Heart left ventricle (tissue), 16 donors: ENCODE measurements at regions not wholly inside any gene's neighbourhood (a gene's known extent, or its start where the extent isn't known, plus 50 kb on each side); places are given as distances from the start of the nearest gene placed in this dataset.

ENCODE experiments used
- ATAC-seq, 4 donors: fragments of 200-7000 bp; cut with Tn5 transposase; one replicate each; pipeline ENCODE4 v1.9.1; 2020 to 2022; ENCODE audit warnings: moderate library complexity in 4 of 4, mild to moderate bottlenecking in 3 of 4, moderate number of reproducible peaks in 1 of 4
- DNase-seq, 5 donors: peaks; one replicate each; pipeline ENCODE4 v3.0.0-alpha.2; 2020
- H3K27ac ChIP-seq, 12 donors: fragments of 200-600 bp; sonication (generic) in 4 of 12; one replicate each; pipeline versions ENCODE4 v1.5.0 to v1.8.0; 2016 to 2022; ENCODE audit warnings: mild to moderate bottlenecking in 2 of 12
- H3K27me3 ChIP-seq, 9 donors: fragments of 200-600 bp; sonication (generic) in 2 of 9; one replicate each; pipeline versions ENCODE4 v1.5.1 to v1.8.0; 2016 to 2022; ENCODE audit warnings: mild to moderate bottlenecking in 3 of 9
- H3K36me3 ChIP-seq, 9 donors: fragments of 200-600 bp; sonication (generic) in 2 of 9; one replicate each; pipeline versions ENCODE4 v1.5.0 to v1.8.0; 2018 to 2022; ENCODE audit warnings: mild to moderate bottlenecking in 2 of 9
- H3K4me1 ChIP-seq, 12 donors: fragments of 200-600 bp; sonication (generic) in 4 of 12; one replicate each; pipeline versions ENCODE4 v1.5.0 to v1.8.0; 2016 to 2022; ENCODE audit warnings: mild to moderate bottlenecking in 3 of 12
- H3K4me3 ChIP-seq, 12 donors: fragments of 200-600 bp; sonication (generic) in 4 of 12; one replicate each; pipeline versions ENCODE4 v1.5.0 to v1.8.0; 2017 to 2022; ENCODE audit warnings: mild to moderate bottlenecking in 9 of 12, moderate library complexity in 4 of 12
- H3K9me3 ChIP-seq, 12 donors: fragments of 200-600 bp; sonication (generic) in 4 of 12; one replicate each; pipeline versions ENCODE4 v1.5.0 to v1.8.0; 2016 to 2022; ENCODE audit warnings: mild to moderate bottlenecking in 1 of 12
- CTCF ChIP-seq, 12 donors: fragments of 200-600 bp; sonication (generic) in 4 of 12; IDR thresholded peaks; one replicate each; pipeline versions ENCODE4 v1.5.0 to v1.8.0; 2018 to 2022; ENCODE audit warnings: antibody characterized with exemption in 12 of 12, mild to moderate bottlenecking in 5 of 12
- POLR2A ChIP-seq, 2 donors: fragments of 450-650 bp; IDR thresholded peaks; one replicate each; pipeline ENCODE4 v1.6.1; 2017; ENCODE audit warnings: antibody characterized with exemption in 2 of 2, mild to moderate bottlenecking in 2 of 2, moderate library complexity in 2 of 2
- WGBS, 4 donors: extraction: QIAGEN DNeasy Blood & Tissue Kit in 2 of 4; methylation state at CpG; one replicate each; pipeline versions ENCODE4 v1.1.5 to v1.1.7; 2013 to 2018; 5-methylcytosine and 5-hydroxymethylcytosine counted together
- intact Hi-C, 10 donors: fragments of 100-400 bp; cut with DNase I; formaldehyde crosslinking; loops; one replicate each; pipeline versions ENCODE4 v1.11.1 to v1.14.2; 2022
- donor health status: ischemic (EF 13 %, LVEDD 7.1; RV severe dilation, severe dysfunction).
- donor health status: healthy with polysubstance abuse.
- donor health status: DM: no; HTN: yes; CAD: no.
- donor health status: DM: no; HTN: no; CAD: no.
- donor health status: ischemic (EF 25% LVEDD 6.9; RV normal size, moderate dysfunction).
- donor health status: ischemic (EF 25% LVEDD 5.7; RV mildly dilated, moderate dysfunction).
- donor health status: healthy.
- donor health status: DM: yes; HTN: yes; CAD: no.
- donor health status: ischemic (EF 35%, LVEDD 5.7; RV mildly dilated, moderate dysfunction).
- donor health status: nonischemic (EF 11% LVEDD 7.7; RV severe dilation, severe dysfunction).
- donor health status: DM: yes; HTN: yes; CAD: no.
- donor health status: PGD.
- donor health status: ischemic (EF 29% LVEDD 5.4; RV normal size, mild dysfunction).
- donor health status: nonischemic (EF 23%, LVEDD 6.1; RV moderate dilation, normal function).

GRCh38 chr10:9643782-9644181, 1373.9 kb upstream of the CELF2 start:
- H3K36me3 ChIP-seq = no peaks in the 10 kb centered on the region
- H3K27me3 ChIP-seq = no peaks in the 10 kb centered on the region
- DNase-seq (no peak), ATAC-seq (no peak)
- H3K27ac ChIP-seq = no peak overlapping the region
- peaks cover 0 to 19% (median 3%) of the 10 kb centered on the region in 12 donors for H3K9me3 ChIP-seq
- H3K4me1 ChIP-seq = no peaks in the 10 kb centered on the region
- TF ChIP-seq CTCF (IDR thresholded peaks at IDR 0.05) = no peak
- TF ChIP-seq POLR2A (IDR thresholded peaks at IDR 0.05) = no peak
- H3K4me3 ChIP-seq = no peak overlapping the region
- 55 to 69% (median 60%) methylated on average over 1 of the region's 1 CpG for WGBS, 4 donors
- intact Hi-C loops = no loop called here

DNA sequence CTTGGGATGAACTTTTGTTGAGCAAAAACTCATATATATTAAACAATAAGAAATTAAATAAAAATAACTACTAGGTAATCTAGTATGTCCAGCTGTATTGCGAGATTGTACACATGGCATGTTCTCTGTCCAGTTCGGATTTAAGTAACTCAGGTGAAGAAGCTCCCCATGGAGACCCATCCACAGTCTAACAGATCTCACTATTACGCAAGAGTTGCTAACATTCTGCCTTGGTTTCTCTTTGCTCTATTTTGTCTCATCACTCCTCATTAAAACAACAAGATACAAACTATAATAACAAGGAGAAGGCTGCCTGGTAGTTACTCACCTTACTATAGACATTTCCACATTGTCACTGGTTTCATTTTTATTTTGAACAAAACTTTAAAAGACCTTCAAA, 1372.3 kb upstream of the CELF2 start:
- DNase-seq (no peak), ATAC-seq (no peak)
- H3K9me3 ChIP-seq = peaks cover 0 to 19% (median 3%) of the 10 kb centered on the region in 12 donors
- H3K36me3 ChIP-seq = no peaks in the 10 kb centered on the region
- H3K4me1 ChIP-seq = no peaks in the 10 kb centered on the region
- H3K27me3 ChIP-seq = no peaks in the 10 kb centered on the region
- intact Hi-C loops = no loop called here
- 88 to 95% (median 91%) methylated on average over 3 of the region's 3 CpGs for WGBS, 4 donors
- TF ChIP-seq CTCF (IDR thresholded peaks at IDR 0.05) (no peak), POLR2A (IDR thresholded peaks at IDR 0.05) (no peak)
- H3K4me3 ChIP-seq = no peak overlapping the region
- no peak overlapping the region for H3K27ac ChIP-seq

GRCh38 chr10:9645928-9646600, 1371.6 kb upstream of the CELF2 start:
- ATAC-seq (no peak), DNase-seq (no peak)
- no peak for TF ChIP-seq POLR2A (IDR thresholded peaks at IDR 0.05)
- no peak for TF ChIP-seq CTCF (IDR thresholded peaks at IDR 0.05)
- intact Hi-C loops = no loop called here
- no peaks in the 10 kb centered on the region for H3K36me3 ChIP-seq
- H3K4me3 ChIP-seq = no peak overlapping the region
- WGBS, 4 donors = 67 to 87% (median 71%) methylated on average over 2 of the region's 2 CpGs
- no peaks in the 10 kb centered on the region for H3K4me1 ChIP-seq
- no peaks in the 10 kb centered on the region for H3K27me3 ChIP-seq
- H3K27ac ChIP-seq = no peak overlapping the region
- H3K9me3 ChIP-seq = peaks cover 0 to 19% (median 3%) of the 10 kb centered on the region in 12 donors

- H3K9me3 ChIP-seq = no peaks in the 10 kb centered on the region
- H3K27me3 ChIP-seq = no peaks in the 10 kb centered on the region
- DNase-seq (no peak), ATAC-seq (no peak)
- H3K36me3 ChIP-seq = no peaks in the 10 kb centered on the region
- H3K27ac ChIP-seq = no peak overlapping the region
- 73 to 86% (median 78%) methylated on average over 3 of the region's 3 CpGs for WGBS, 4 donors
- intact Hi-C loops = no loop called here
- no peaks in the 10 kb centered on the region for H3K4me1 ChIP-seq
- TF ChIP-seq POLR2A (IDR thresholded peaks at IDR 0.05) (no peak), CTCF (IDR thresholded peaks at IDR 0.05) (no peak)
- H3K4me3 ChIP-seq = no peak overlapping the region
These were observed 1363.4 kb upstream of the CELF2 start for GRCh38 chr10:9654261-9654660.
